ENCODE measurements at regions not wholly inside any gene's neighbourhood (a gene's known extent, or its start where the extent isn't known, plus 50 kb on each side); places are given as distances from the start of the nearest gene placed in this dataset.

GRCh38 chr4:112753333-112753732, 116.4 kb downstream of the LARP7 start:
- no peak for DNase-seq
- no peaks in the 10 kb centered on the region for H3K79me2 ChIP-seq (ENCODE audit: low read length)
- H3K9me2 ChIP-seq (replicated peaks; ENCODE audit: low read length), result no peaks in the 10 kb centered on the region
- intact Hi-C loops (cut with micrococcal nuclease), result no loop called here
- no peak overlapping the region for H3K9ac ChIP-seq (ENCODE audit: low read length)
- CTCF ChIA-PET, result no interaction called here
- H3K9me3 ChIP-seq (ENCODE audit: low read length), result no peaks in the 10 kb centered on the region
- no peaks in the 10 kb centered on the region for H3K36me3 ChIP-seq (ENCODE audit: low read depth, low read length)
- no TSS peak for BruUV-seq (replicated peaks)
- no peaks in the 10 kb centered on the region for H3K4me1 ChIP-seq (ENCODE audit: insufficient read depth, low read length)
- no peaks in the 10 kb centered on the region for H3K27me3 ChIP-seq (ENCODE audit: low read length)
- no peak overlapping the region for H3K27ac ChIP-seq (ENCODE audit: low read length)
- no peaks in the 10 kb centered on the region for H4K20me1 ChIP-seq (ENCODE audit: low read length)
- TF ChIP-seq EZH2phosphoT487 (IDR thresholded peaks at IDR 0.05; ENCODE audit: borderline replicate concordance, low read length) (no peak), CTCF (conservative IDR thresholded peaks at IDR 0.05; ENCODE audit: low read depth, low read length) (no peak), EZH2 (IDR thresholded peaks at IDR 0.05; ENCODE audit: low read length, unreplicated experiment) (no peak)
- H3F3A ChIP-seq (ENCODE audit: low read length, unreplicated experiment), result no peaks in the 10 kb centered on the region
- H2AFZ ChIP-seq (ENCODE audit: low read length), result no peak overlapping the region
- H3K4me2 ChIP-seq (ENCODE audit: low read length), result no peak overlapping the region
- no peak overlapping the region for H3K4me3 ChIP-seq (ENCODE audit: low read length)
- no peak for ATAC-seq
- POLR2A ChIA-PET (ENCODE audit: unreplicated experiment), result no interaction called here

GRCh38 chr4:112759313-112759712, 122.4 kb downstream of the LARP7 start:
- Histone ChIP-seq H3K9me2 (replicated peaks; ENCODE audit: low read length) (no peaks in the 10 kb centered on the region), H4K20me1 (ENCODE audit: low read length) (no peaks in the 10 kb centered on the region), H3K27me3 (ENCODE audit: low read length) (no peaks in the 10 kb centered on the region), H3F3A (ENCODE audit: low read length, unreplicated experiment) (no peaks in the 10 kb centered on the region), H3K79me2 (ENCODE audit: low read length) (no peaks in the 10 kb centered on the region), H2AFZ (ENCODE audit: low read length) (no peak overlapping the region), H3K9me3 (ENCODE audit: low read length) (no peaks in the 10 kb centered on the region), H3K4me3 (ENCODE audit: low read length) (no peak overlapping the region), H3K4me1 (ENCODE audit: insufficient read depth, low read length) (no peaks in the 10 kb centered on the region), H3K4me2 (ENCODE audit: low read length) (no peak overlapping the region), H3K9ac (ENCODE audit: low read length) (no peak overlapping the region), H3K27ac (ENCODE audit: low read length) (no peak overlapping the region), H3K36me3 (ENCODE audit: low read depth, low read length) (no peaks in the 10 kb centered on the region)
- TF ChIP-seq CTCF (conservative IDR thresholded peaks at IDR 0.05; ENCODE audit: low read depth, low read length) (no peak), EZH2 (IDR thresholded peaks at IDR 0.05; ENCODE audit: low read length, unreplicated experiment) (no peak), EZH2phosphoT487 (IDR thresholded peaks at IDR 0.05; ENCODE audit: borderline replicate concordance, low read length) (no peak)
- ChIA-PET POLR2A (ENCODE audit: unreplicated experiment) (no interaction called here), CTCF (no interaction called here)
- intact Hi-C loops (cut with micrococcal nuclease), result no loop called here
- ATAC-seq (no peak), DNase-seq (no peak)
- BruUV-seq (replicated peaks), result no TSS peak

GRCh38 chr4:112765317-112765974, 128.5 kb downstream of the LARP7 start:
- Histone ChIP-seq H3K27ac (ENCODE audit: low read length) (no peak overlapping the region), H3K27me3 (ENCODE audit: low read length) (no peaks in the 10 kb centered on the region), H2AFZ (ENCODE audit: low read length) (no peak overlapping the region), H3K9me3 (ENCODE audit: low read length) (no peaks in the 10 kb centered on the region), H4K20me1 (ENCODE audit: low read length) (no peaks in the 10 kb centered on the region), H3K4me2 (ENCODE audit: low read length) (no peak overlapping the region), H3K79me2 (ENCODE audit: low read length) (no peaks in the 10 kb centered on the region), H3K36me3 (ENCODE audit: low read depth, low read length) (no peaks in the 10 kb centered on the region), H3K4me1 (ENCODE audit: insufficient read depth, low read length) (no peaks in the 10 kb centered on the region), H3K9me2 (replicated peaks; ENCODE audit: low read length) (no peaks in the 10 kb centered on the region), H3K9ac (ENCODE audit: low read length) (no peak overlapping the region), H3K4me3 (ENCODE audit: low read length) (no peak overlapping the region), H3F3A (ENCODE audit: low read length, unreplicated experiment) (no peaks in the 10 kb centered on the region)
- ATAC-seq (peak; percentile 61), DNase-seq (peak; percentile 26)
- intact Hi-C loops (cut with micrococcal nuclease), result loop anchor here (10.0 kb wide), 1 partner anchor 329 kb away; no protein-coding TSS in a partner anchor
- no TSS peak for BruUV-seq (replicated peaks)
- TF ChIP-seq EZH2 (IDR thresholded peaks at IDR 0.05; ENCODE audit: low read length, unreplicated experiment) (no peak), CTCF (conservative IDR thresholded peaks at IDR 0.05; ENCODE audit: low read depth, low read length) (peak; percentile 62)
- ChIA-PET POLR2A (ENCODE audit: unreplicated experiment) (interaction anchor here (0.6 kb wide), 1 partner anchor 161 kb away, joined by 8 read pairs; no protein-coding TSS in a partner anchor), CTCF (interaction anchor here (0.5 to 0.7 kb wide), 8 partner anchors 13 to 174 kb away, joined by 3 to 7 read pairs (median 4); no protein-coding TSS in a partner anchor)

Measured in PC-3 (cell line).